H1 (cell line): ENCODE measurements at regions not wholly inside any gene's neighbourhood (a gene's known extent, or its start where the extent isn't known, plus 50 kb on each side); places are given as distances from the start of the nearest gene placed in this dataset.

Experiments
- ATF2 ChIP-seq: IDR thresholded peaks from 2 replicates; pipeline ENCODE4 v1.6.1; 2012; ENCODE audit warnings: low read length, inconsistent platforms
- TAF7 ChIP-seq: optimal IDR thresholded peaks from 2 replicates; pipeline ENCODE3; 2011; ENCODE audit warnings: low read depth, mild to moderate bottlenecking, inconsistent platforms, low read length, moderate library complexity, borderline replicate concordance

- TF ChIP-seq ATF2 = no peak
- TF ChIP-seq TAF7 = no peak
Observed at GRCh38 chr2:47257946-47258348, 81.6 kb upstream of the CALM2 start (continued).
